ENCODE measurements at regions not wholly inside any gene's neighbourhood (a gene's known extent, or its start where the extent isn't known, plus 50 kb on each side); places are given as distances from the start of the nearest gene placed in this dataset.

- intact Hi-C loops (cut with DNase I), result no loop called here
- no peak for DNase-seq (ENCODE audit: low spot score)
These were observed 55.1 kb upstream of the E2F7 start for GRCh38 chr12:77120156-77121085.

GRCh38 chr12:77118696-77119095 is 53.3 kb upstream of the E2F7 start:
- no peak for DNase-seq (ENCODE audit: low spot score)
- intact Hi-C loops (cut with DNase I), result no loop called here

GRCh38 chr12:77116277-77116676 is 50.9 kb upstream of the E2F7 start:
- intact Hi-C loops (cut with DNase I), result no loop called here
- DNase-seq (ENCODE audit: low spot score), result no peak

- intact Hi-C loops (cut with DNase I), result no loop called here
- no peak for DNase-seq (ENCODE audit: low spot score)
These were observed 50.1 kb upstream of the E2F7 start for GRCh38 chr12:77115471-77115870.

Measured in cardiac septum (tissue), 1 donor.